ENCODE measurements at regions not wholly inside any gene's neighbourhood (a gene's known extent, or its start where the extent isn't known, plus 50 kb on each side); places are given as distances from the start of the nearest gene placed in this dataset.

DNA sequence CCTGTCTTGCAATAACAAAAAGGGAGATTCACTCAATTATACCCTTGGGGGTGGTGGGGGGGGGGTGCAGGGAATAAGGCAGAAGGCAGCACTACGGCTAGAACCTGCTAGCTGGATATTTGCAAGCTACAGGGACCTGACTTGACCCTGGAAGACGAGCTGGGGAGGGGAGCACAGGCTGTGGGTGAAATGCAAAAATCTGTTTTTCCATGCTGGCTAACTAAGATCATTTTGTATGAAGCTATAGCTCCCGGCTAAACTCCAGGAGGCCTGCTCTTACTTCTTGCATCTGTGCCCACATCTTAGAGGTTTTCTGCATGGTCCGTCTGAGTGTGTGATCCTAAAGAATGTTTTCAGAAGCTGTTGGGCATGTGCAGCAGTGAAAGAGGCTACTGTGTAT is 106.6 kb downstream of the EBLN1 start:
- TF ChIP-seq, protein P1, sequence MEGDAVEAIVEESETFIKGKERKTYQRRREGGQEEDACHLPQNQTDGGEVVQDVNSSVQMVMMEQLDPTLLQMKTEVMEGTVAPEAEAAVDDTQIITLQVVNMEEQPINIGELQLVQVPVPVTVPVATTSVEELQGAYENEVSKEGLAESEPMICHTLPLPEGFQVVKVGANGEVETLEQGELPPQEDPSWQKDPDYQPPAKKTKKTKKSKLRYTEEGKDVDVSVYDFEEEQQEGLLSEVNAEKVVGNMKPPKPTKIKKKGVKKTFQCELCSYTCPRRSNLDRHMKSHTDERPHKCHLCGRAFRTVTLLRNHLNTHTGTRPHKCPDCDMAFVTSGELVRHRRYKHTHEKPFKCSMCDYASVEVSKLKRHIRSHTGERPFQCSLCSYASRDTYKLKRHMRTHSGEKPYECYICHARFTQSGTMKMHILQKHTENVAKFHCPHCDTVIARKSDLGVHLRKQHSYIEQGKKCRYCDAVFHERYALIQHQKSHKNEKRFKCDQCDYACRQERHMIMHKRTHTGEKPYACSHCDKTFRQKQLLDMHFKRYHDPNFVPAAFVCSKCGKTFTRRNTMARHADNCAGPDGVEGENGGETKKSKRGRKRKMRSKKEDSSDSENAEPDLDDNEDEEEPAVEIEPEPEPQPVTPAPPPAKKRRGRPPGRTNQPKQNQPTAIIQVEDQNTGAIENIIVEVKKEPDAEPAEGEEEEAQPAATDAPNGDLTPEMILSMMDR (IDR thresholded peaks at IDR 0.05; ENCODE audit: low read length) = no peak
- TF ChIP-seq EZH2 (IDR thresholded peaks at IDR 0.05; ENCODE audit: borderline replicate concordance, low read length) = no peak

Data from OCI-LY1 (cell line).